ENCODE measurements at regions not wholly inside any gene's neighbourhood (a gene's known extent, or its start where the extent isn't known, plus 50 kb on each side); places are given as distances from the start of the nearest gene placed in this dataset.

- DNase-seq: no peak
These were observed 176.2 kb upstream of the NOVA1 start for GRCh38 chr14:26773906-26774593.

- DNase-seq: no peak
These were observed 178.1 kb upstream of the NOVA1 start for GRCh38 chr14:26775765-26776563.

DNA sequence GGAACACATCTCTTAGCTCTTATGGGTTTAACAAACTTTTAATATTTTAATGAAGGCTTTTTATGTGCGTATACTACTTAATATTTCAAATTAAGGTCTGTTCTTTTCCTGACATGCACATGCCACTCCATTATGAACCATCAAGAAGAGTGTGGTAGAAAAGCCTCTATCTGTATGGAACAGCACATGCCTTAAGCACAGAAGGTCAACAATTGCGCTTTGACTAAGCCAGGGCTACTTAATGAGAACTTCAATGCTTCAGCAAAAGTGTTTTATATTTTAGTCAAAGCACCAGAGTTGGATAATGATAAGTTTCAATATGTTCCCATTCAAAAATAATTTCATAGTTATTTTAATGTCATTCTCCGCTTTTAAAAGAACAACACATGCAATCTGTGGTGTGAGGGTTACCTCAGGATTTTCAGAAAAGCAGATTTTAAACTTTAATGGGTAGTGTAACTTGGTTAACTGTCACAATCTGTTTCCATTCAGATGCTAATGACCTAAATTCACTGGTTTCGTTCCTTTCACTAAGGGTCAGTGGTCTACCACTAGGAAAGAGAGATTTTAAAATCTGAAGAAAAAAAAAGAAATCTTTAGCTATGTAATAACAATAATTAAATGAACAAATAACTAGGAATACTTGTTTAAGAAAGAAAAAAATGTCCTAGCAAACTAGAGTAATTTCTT lies 193.4 kb upstream of the NOVA1 start:
- DNase-seq: no peak

- DNase-seq: no peak
These were observed 196.9 kb upstream of the NOVA1 start for GRCh38 chr14:26794731-26795130.

GRCh38 chr14:26808407-26808806 lies 210.6 kb upstream of the NOVA1 start:
- DNase-seq: no peak

DNA sequence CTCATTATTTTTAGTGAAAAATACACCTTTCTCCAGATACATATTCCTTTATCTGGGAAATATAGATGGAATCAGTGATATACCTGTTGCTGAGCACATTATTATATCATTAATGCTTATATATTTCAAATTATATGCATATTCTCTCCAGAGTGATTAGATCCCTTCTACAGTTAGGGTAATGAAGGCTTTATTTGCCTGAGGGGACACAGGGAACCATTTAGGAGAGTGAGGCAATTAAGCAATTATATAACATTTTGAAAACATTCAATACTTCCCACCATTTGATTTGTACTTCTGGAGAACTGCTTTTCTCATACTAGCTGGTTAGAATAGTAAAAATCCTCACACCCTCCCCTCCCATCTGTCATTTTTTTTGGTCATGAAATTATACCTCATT lies 212.8 kb upstream of the NOVA1 start:
- no peak for DNase-seq

GRCh38 chr14:26811756-26812305 lies 214.0 kb upstream of the NOVA1 start:
- no peak for DNase-seq

DNA sequence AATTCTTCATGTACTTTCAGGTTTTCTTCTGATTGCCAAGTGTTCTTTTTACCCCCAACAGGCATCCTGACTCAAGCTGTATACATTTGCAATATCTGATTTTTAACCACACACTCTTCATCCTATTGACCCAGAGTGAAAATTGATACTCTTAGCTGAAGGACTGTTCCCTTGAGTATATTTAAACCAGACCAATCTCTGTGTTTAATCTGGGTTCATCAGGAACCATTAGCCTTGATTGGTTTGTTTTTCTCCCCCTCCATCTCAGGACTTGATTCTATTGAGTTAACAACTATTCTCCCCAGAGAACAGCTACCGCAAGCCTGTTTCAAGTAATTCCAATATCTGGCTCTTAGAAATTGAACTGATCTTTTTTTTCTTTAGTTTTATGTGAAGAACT lies 222.3 kb upstream of the NOVA1 start:
- DNase-seq: no peak

GRCh38 chr14:26820572-26820971 lies 222.7 kb upstream of the NOVA1 start:
- no peak for DNase-seq

- DNase-seq: no peak
These were observed 230.9 kb upstream of the NOVA1 start for GRCh38 chr14:26828741-26829140.

DNA sequence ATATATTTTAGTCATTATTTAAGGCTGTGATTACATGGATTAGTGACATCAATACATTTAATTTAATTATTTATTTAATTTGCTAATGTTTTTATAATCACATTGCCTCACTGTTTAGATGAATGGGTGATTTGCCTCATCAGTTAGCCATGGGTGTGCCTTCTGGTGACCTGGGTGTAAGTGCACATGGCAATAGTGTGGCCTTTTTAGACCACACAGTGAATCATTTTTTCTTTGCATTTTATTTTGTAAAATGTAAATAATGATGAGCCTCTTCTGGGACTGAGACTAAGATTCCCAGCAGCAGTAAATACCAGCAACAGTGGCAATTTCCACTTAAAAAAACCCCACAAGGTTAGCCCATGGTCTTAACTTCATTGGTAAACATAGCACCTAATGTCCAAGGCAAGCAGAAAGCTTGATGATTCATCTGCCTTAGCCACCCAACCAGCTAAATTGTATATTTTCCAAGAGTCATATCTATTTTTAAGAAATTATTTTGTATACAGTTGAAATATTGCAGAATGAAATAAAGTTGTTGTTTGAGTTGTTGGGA lies 235.9 kb upstream of the NOVA1 start:
- DNase-seq: no peak

DNA sequence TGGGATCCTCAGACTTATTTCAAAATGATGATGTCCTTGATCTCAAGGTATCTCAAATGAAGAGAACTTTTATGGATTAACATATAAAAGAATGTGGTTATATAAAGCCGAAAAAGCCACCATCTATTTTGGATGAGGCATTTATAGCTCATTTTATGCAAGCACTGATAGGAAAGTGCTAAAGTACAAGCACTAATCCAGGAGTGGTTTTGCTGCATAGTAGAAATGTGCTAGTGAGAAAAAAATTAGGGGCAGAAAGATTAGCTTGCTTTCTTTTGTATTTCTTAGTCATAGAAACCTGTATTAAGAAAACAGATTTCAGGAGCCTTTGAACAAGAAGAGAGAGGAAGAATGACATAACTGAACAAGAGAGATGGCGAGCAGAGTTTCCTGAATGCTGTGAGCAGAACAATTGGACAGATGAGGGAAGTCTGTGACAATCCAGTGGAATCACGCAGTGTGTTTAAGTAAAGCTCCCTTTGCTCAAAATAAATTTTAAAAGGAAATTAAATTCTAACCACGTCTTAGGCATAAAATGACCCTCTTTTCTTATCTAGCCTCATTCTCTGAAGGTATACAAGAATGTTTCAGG lies 238.2 kb upstream of the NOVA1 start:
- DNase-seq: no peak

- no peak for DNase-seq
These were observed 241.6 kb upstream of the NOVA1 start for GRCh38 chr14:26839481-26839880.

GRCh38 chr14:26841326-26841725 lies 243.5 kb upstream of the NOVA1 start:
- DNase-seq: no peak

- no peak for DNase-seq
These were observed 244.3 kb upstream of the NOVA1 start for GRCh38 chr14:26841920-26842741.

GRCh38 chr14:26845151-26845818 lies 247.5 kb upstream of the NOVA1 start:
- no peak for DNase-seq

DNA sequence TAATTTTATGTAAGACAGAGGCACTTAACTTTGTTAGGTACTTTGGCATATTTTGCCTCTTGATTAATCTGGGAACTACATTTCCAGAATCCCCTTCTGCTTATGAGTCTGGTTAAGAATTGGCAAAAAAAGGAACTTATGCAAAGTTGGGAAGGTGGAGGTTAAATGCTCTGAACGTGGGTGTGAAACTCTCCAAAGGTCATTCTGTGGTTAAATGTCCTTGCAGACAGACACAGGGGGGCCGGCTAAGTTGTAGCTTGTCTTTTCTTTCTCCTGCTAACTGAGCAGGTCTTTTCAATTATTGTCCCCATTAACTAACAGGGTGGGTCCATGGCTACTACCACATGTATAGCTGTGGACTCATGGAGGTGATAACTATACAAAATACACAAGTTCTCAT lies 248.6 kb upstream of the NOVA1 start:
- DNase-seq: no peak

DNA sequence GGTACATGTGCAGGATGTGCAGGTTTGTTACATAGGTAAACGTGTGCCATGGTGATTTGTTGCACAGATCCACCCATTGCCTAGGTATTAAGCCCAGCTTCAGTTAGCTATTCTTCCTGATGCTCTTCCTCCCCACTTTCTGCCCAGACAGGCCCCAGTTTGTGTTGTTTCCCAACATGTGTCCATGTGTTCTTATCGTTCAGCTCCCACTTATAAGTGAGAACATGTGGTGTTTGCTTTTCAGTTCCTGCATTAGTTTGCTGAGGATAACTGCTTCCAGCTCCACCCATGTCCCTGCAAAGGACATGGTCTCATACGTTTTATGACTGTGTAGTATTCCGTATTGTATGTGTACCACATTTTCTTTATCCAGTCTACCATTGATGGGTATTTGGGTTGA lies 251.7 kb upstream of the NOVA1 start:
- DNase-seq: no peak

GRCh38 chr14:26851793-26852192 lies 254.0 kb upstream of the NOVA1 start:
- DNase-seq: no peak

- DNase-seq: no peak
These were observed 257.4 kb upstream of the NOVA1 start for GRCh38 chr14:26855077-26855753.
